Esophagus muscularis mucosa (tissue), 3 donors: ENCODE measurements at regions not wholly inside any gene's neighbourhood (a gene's known extent, or its start where the extent isn't known, plus 50 kb on each side); places are given as distances from the start of the nearest gene placed in this dataset.

Source experiments
- POLR2A ChIP-seq: fragments of 450-650 bp; IDR thresholded peaks from one replicate; pipeline ENCODE4 v1.6.1; 2017; ENCODE audit warnings: antibody characterized with exemption, moderate library complexity, mild to moderate bottlenecking, low read depth
- POLR2AphosphoS5 ChIP-seq, 2 donors: sonication (generic); formaldehyde crosslinking; IDR thresholded peaks; one replicate each; pipeline ENCODE4 v1.6.1; 2017; ENCODE audit warnings: antibody characterized with exemption in 2 of 2
- TF ChIP-seq, protein P1 (sequence below), 3 experiments: fragments of 200-600 bp in 2 of 3; fragments of 450-650 bp in 1 of 3; sonication (generic) in 2 of 3; IDR thresholded peaks; one replicate each; pipeline ENCODE4 v1.5.1; 2017 to 2019; ENCODE audit warnings: antibody characterized with exemption in 3 of 3, mild to moderate bottlenecking in 2 of 3, moderate library complexity in 1 of 3

DNA sequence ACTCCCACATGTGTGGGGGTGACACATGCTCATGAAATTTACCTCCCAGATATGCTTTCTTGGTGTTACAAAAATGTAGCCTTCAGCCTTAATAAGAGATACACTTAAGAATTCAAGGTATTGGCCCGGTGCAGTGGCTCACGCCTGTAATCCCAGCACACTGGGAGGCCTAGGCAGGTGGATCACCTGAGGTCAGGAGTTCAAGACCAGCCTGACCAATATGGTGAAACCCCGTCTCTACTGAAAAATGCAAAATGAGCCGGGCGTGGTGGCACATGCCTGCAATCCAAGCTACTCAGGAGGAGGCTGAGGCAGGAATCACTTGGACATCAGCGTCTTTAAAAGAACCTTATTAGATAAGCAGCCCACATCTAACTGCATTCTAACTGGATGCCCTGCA lies 614.3 kb upstream of the CDH4 start:
- TF ChIP-seq, protein P1, sequence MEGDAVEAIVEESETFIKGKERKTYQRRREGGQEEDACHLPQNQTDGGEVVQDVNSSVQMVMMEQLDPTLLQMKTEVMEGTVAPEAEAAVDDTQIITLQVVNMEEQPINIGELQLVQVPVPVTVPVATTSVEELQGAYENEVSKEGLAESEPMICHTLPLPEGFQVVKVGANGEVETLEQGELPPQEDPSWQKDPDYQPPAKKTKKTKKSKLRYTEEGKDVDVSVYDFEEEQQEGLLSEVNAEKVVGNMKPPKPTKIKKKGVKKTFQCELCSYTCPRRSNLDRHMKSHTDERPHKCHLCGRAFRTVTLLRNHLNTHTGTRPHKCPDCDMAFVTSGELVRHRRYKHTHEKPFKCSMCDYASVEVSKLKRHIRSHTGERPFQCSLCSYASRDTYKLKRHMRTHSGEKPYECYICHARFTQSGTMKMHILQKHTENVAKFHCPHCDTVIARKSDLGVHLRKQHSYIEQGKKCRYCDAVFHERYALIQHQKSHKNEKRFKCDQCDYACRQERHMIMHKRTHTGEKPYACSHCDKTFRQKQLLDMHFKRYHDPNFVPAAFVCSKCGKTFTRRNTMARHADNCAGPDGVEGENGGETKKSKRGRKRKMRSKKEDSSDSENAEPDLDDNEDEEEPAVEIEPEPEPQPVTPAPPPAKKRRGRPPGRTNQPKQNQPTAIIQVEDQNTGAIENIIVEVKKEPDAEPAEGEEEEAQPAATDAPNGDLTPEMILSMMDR (IDR thresholded peaks at IDR 0.05), result no peak
- TF ChIP-seq POLR2A (no peak), POLR2AphosphoS5 (IDR thresholded peaks at IDR 0.05) (no peak)
